Adrenal gland (tissue), 5 donors: ENCODE measurements at regions not wholly inside any gene's neighbourhood (a gene's known extent, or its start where the extent isn't known, plus 50 kb on each side); places are given as distances from the start of the nearest gene placed in this dataset.

ENCODE experiments used
- CTCF ChIP-seq, 6 experiments: fragments of 450-650 bp in 4 of 6; fragments of 200-600 bp in 2 of 6; sonication (generic) in 1 of 6; IDR thresholded peaks; 1 replicate in 5 of 6; 2 replicates in 1 of 6; pipeline versions ENCODE4 v1.5.1 to v1.8.0; 2016 to 2021; ENCODE audit warnings: antibody characterized with exemption in 6 of 6, mild to moderate bottlenecking in 2 of 6, moderate library complexity in 1 of 6
- POLR2A ChIP-seq, 2 donors: fragments of 450-650 bp; IDR thresholded peaks; one replicate each; pipeline ENCODE4 v1.6.1; 2017; ENCODE audit warnings: antibody characterized with exemption in 2 of 2, mild to moderate bottlenecking in 2 of 2, moderate library complexity in 1 of 2
- donor health status: DM: no; HTN: no; CAD: no.

GRCh38 chr10:117948493-117948892, 98.2 kb downstream of the RAB11FIP2 start:
- TF ChIP-seq CTCF (IDR thresholded peaks at IDR 0.05) (no peak), POLR2A (IDR thresholded peaks at IDR 0.05) (no peak)
